ENCODE measurements at regions not wholly inside any gene's neighbourhood (a gene's known extent, or its start where the extent isn't known, plus 50 kb on each side); places are given as distances from the start of the nearest gene placed in this dataset.

DNA sequence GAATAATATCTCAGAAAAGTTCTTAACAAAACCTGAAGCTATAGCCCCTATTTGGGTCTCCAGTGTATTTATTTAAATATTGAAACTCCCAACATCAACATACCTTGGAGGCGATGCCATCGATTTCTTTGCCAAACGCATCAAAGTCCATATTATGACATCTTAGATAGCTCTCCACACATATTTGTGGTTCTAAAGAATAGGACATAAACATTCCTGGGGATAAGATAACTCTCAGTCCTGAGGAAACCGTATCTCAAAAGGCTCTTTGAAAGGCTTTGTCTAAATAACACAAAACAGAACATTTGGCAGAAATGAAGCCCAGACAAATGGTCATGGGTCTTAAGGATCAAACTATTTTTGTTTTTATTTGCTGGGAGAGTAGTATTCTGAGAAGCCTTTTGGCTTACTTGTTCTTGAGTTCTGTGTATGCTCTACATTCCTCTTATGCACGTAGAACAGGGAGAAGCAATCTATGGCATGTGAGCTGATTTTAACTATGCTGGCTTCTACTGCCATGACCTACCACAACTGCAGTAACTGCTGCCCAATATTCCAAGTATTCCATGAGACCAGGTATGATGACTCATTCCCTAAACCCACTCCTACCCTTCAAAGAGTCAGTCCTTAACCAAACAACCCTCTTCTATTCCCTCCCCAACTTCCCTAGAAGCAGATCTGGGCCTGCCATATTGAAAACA lies 279.0 kb upstream of the ZFHX3 start:
- Histone ChIP-seq H3K4me3 (ENCODE audit: extremely low read depth in 1 of 4, insufficient read depth in 2 of 4, low read depth in 3 of 4, low read length in 4 of 4) (no peak overlapping the region), H3K79me1 (ENCODE audit: low read depth, low read length) (no peaks in the 10 kb centered on the region), H4K20me1 (replicated peaks in 1 of 2; ENCODE audit: control insufficient read depth in 1 of 2, insufficient read depth in 2 of 2, low read length in 2 of 2) (no peaks in the 10 kb centered on the region), H3K79me2 (ENCODE audit: control insufficient read depth in 1 of 2, insufficient read depth in 2 of 2, low read length in 2 of 2) (no peaks in the 10 kb centered on the region), H3K36me3 (ENCODE audit: control insufficient read depth in 2 of 4, insufficient read depth in 4 of 4, low read length in 3 of 4) (no peaks in the 10 kb centered on the region), H4K8ac (ENCODE audit: extremely low read depth, insufficient read depth, low read length) (no peak overlapping the region), H4K91ac (replicated peaks; ENCODE audit: insufficient read length, low read length) (no peak overlapping the region), H3K4me2 (ENCODE audit: insufficient read depth in 1 of 2, low read depth in 2 of 2, low read length in 2 of 2) (no peak overlapping the region), H3K4me1 (replicated peaks in 1 of 4; ENCODE audit: control insufficient read depth in 3 of 4, insufficient read depth in 4 of 4, low read length in 3 of 4) (peaks cover 0 to 2% (median under 1%) of the 10 kb centered on the region in 4 experiments; a peak in 1 of 7 replicates), H2BK12ac (ENCODE audit: low read depth, low read length) (no peak overlapping the region), H3K27me3 (replicated peaks in 1 of 4; ENCODE audit: control insufficient read depth in 3 of 4, extremely low read depth in 1 of 4, insufficient read depth in 3 of 4, low read length in 3 of 4) (no peaks in the 10 kb centered on the region), H3K56ac (replicated peaks; ENCODE audit: insufficient read length, low read depth, low read length) (no peak overlapping the region), H2AFZ (ENCODE audit: low read length) (no peak overlapping the region), H3K9me3 (ENCODE audit: insufficient read depth in 2 of 2, low read depth in 1 of 2, low read length in 1 of 2) (no peaks in the 10 kb centered on the region), H3K4ac (replicated peaks; ENCODE audit: insufficient read length, low read depth, low read length) (no peak overlapping the region), H2BK15ac (ENCODE audit: low read length) (no peak overlapping the region), H3K14ac (ENCODE audit: insufficient read length) (no peak overlapping the region), H2BK20ac (ENCODE audit: low read length) (no peak overlapping the region), H3K18ac (ENCODE audit: extremely low read depth, low read length) (no peak overlapping the region), H4K5ac (ENCODE audit: insufficient read length, low read depth, low read length) (no peak overlapping the region), H3K23ac (ENCODE audit: insufficient read length) (no peak overlapping the region), H3K9ac (replicated peaks in 1 of 4; ENCODE audit: extremely low read depth in 1 of 4, low read depth in 3 of 4, low read length in 3 of 4) (no peak overlapping the region), H3K23me2 (ENCODE audit: low read depth, low read length) (no peaks in the 10 kb centered on the region; the same call in 1 of the 2 replicates), H2BK5ac (ENCODE audit: low read depth, low read length) (no peak overlapping the region), H2AK5ac (ENCODE audit: low read depth, low read length) (no peak overlapping the region), H2BK120ac (replicated peaks; ENCODE audit: low read depth, low read length) (no peak overlapping the region), H3K27ac (ENCODE audit: low read depth, low read length) (no peak overlapping the region)
- DNase-seq (ENCODE audit: low read depth in 1 of 2, low spot score in 2 of 2) (no peak), FAIRE-seq (no peak)
- TF ChIP-seq POLR2AphosphoS5 (IDR thresholded peaks at IDR 0.05; ENCODE audit: low read depth, low read length) (no peak), ASH2L (IDR thresholded peaks at IDR 0.05; ENCODE audit: low read length) (no peak), SP4 (IDR thresholded peaks at IDR 0.05; ENCODE audit: low read length) (no peak), RBBP5 (IDR thresholded peaks at IDR 0.05; ENCODE audit: borderline replicate concordance, low read depth, low read length) (no peak)
- ChIA-PET CTCF (ENCODE audit: partially characterized antibody) (no interaction called here), POLR2A (ENCODE audit: partially characterized antibody) (no interaction called here)
- WGBS, 2 experiments (ENCODE audit: extremely low coverage in 1 of 2, insufficient coverage in 1 of 2, insufficient read length in 1 of 2, insufficient replicate concordance in 2 of 2, low coverage in 1 of 2, low lambda C conversion rate in 2 of 2, missing lambda C conversion rate in 1 of 2), result 92% methylated on average over 5 of the region's 5 CpGs; no CpG with 5 or more reads in 1 of the 2 experiments

Measured in H1 (cell line).